GM19025 (cell line): ENCODE measurements at regions not wholly inside any gene's neighbourhood (a gene's known extent, or its start where the extent isn't known, plus 50 kb on each side); places are given as distances from the start of the nearest gene placed in this dataset.
"Not testable (repeated sequence)": the region's sequence is repeated elsewhere in the genome, so short reads cannot be mapped to it uniquely, and the experiment has no call there.

Experiments used
- ATAC-seq: cut with Tn5 transposase; IDR thresholded peaks from one replicate; pipeline ENCODE4 v1.9.1; 2021; ENCODE audit warnings: mild to moderate bottlenecking, low read depth, moderate library complexity; ENCODE audit not compliant: unreplicated experiment

GRCh38 chr12:46711756-46712155 lies 114.0 kb downstream of the SLC38A4 start:
- ATAC-seq, result no peak

GRCh38 chr12:46710125-46710743 lies 115.6 kb downstream of the SLC38A4 start:
- no peak for ATAC-seq

GRCh38 chr12:46702581-46703344 lies 123.0 kb downstream of the SLC38A4 start:
- no peak for ATAC-seq

- no peak for ATAC-seq
Observed at GRCh38 chr12:46701356-46701755, 124.4 kb downstream of the SLC38A4 start.

- ATAC-seq, result no peak
Observed at GRCh38 chr12:46699986-46700385, 125.8 kb downstream of the SLC38A4 start.

- ATAC-seq, result no peak
Observed at GRCh38 chr12:46698003-46698402, 127.8 kb downstream of the SLC38A4 start.

GRCh38 chr12:46693518-46693917 lies 132.3 kb downstream of the SLC38A4 start:
- ATAC-seq, result no peak

- ATAC-seq, result no peak
Observed at GRCh38 chr12:46693034-46693433, 132.8 kb downstream of the SLC38A4 start.

- no peak for ATAC-seq
Observed at GRCh38 chr12:46692606-46693005, 133.2 kb downstream of the SLC38A4 start.

GRCh38 chr12:46686267-46686942 lies 139.4 kb downstream of the SLC38A4 start:
- ATAC-seq, result no peak

GRCh38 chr12:46684243-46684642 lies 141.6 kb downstream of the SLC38A4 start:
- ATAC-seq, result not testable (repeated sequence)

- no peak for ATAC-seq
Observed at GRCh38 chr12:46682148-46682547, 143.6 kb downstream of the SLC38A4 start.

- ATAC-seq, result no peak
Observed at GRCh38 chr12:46680506-46680905, 145.3 kb downstream of the SLC38A4 start.

GRCh38 chr12:46679754-46680153 lies 146.0 kb downstream of the SLC38A4 start:
- ATAC-seq, result no peak

- no peak for ATAC-seq
Observed at GRCh38 chr12:46678426-46678825, 147.4 kb downstream of the SLC38A4 start.

- ATAC-seq, result no peak
Observed at GRCh38 chr12:46677749-46678148, 148.0 kb downstream of the SLC38A4 start.

- no peak for ATAC-seq
Observed at GRCh38 chr12:46676797-46677520, 148.8 kb downstream of the SLC38A4 start.

- ATAC-seq, result no peak
Observed at GRCh38 chr12:46676396-46676795, 149.4 kb downstream of the SLC38A4 start.

GRCh38 chr12:46675736-46676135 lies 150.1 kb downstream of the SLC38A4 start:
- no peak for ATAC-seq

GRCh38 chr12:46674800-46675199 lies 151.0 kb downstream of the SLC38A4 start:
- ATAC-seq, result no peak

GRCh38 chr12:46674129-46674528 lies 151.7 kb downstream of the SLC38A4 start:
- no peak for ATAC-seq
